HG02798 (cell line): ENCODE measurements at regions not wholly inside any gene's neighbourhood (a gene's known extent, or its start where the extent isn't known, plus 50 kb on each side); places are given as distances from the start of the nearest gene placed in this dataset.
"Not testable (repeated sequence)": the region's sequence is repeated elsewhere in the genome, so short reads cannot be mapped to it uniquely, and the experiment has no call there.

ENCODE experiments used
- ATAC-seq: cut with Tn5 transposase; IDR thresholded peaks from one replicate; pipeline ENCODE4 v1.9.1; 2021; ENCODE audit warnings: mild to moderate bottlenecking; ENCODE audit not compliant: unreplicated experiment, poor library complexity

DNA sequence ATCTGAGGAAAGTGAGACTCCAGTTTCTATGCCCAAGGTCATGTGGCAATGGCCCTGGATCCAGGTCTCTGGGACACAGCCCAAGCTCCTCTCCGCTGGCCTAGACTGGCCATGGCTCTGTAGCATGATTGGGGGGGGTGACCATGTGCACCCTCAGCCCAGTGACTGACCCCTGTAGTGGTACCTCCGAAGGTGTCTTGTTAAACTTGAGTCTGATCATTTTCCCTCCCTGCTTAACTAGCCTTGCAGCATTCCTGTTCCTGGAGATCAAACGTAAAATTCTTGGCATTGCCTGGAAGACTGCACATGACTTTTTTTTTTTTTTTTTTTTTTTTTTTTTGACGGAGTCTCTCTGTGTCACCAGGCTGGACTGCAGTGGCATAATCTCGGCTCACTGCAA lies 1116.0 kb downstream of the TBC1D22A start:
- no peak for ATAC-seq

DNA sequence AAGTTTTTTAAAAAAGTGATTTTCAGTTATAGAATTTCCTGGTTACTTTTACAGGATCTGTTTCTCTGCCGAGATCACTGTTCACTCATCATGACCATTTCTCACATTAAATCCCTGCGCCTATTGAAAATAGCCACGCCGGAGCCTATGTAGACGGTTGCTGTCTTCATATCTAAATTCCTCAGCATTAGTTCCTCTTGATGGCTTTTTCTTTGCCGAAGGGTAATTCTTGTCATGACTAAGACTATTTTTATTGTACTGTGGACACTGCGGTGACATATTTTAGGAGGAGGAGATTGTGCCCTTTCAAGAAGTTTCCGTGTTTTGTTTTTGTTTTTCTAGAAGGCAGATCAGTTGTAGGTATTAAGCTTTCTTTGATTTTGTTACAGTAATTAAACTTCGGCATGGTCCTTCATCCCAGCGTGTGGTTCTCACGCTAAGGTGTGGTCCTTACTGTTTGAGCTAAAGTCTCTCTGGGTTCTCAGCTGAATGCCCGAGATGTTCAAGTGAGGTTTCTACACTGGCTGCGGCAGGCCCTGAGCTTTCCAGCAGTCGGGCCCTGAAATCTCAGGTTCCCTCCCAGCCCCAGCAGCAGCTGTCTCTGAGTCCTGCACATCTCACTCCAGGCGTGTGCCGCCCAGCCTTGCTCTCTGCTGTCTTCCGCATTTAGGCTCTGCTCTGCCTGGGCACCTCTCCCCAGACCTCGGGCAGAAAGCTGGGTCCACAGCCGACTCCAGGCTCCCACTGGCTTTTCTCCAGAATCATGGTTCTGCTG lies 1110.5 kb downstream of the TBC1D22A start:
- ATAC-seq, result no peak

DNA sequence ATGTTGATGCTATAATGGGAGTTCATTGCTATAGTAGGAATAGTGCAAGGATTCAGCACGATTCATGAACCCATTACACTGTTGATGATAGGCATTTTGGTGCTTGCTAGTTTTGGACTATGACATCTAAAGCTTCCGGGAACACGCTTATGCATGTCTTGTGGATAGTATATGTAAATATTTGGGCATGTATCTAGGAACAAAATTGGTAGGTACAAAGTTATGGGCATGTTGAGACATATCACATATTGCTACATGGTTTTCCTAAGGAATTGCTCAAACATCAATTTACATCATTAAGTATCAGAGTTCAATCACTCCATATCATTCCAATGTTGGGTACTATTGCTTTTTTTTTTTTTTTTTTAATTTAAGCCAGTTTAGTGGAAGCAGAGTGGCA lies 1103.2 kb downstream of the TBC1D22A start:
- ATAC-seq, result no peak

DNA sequence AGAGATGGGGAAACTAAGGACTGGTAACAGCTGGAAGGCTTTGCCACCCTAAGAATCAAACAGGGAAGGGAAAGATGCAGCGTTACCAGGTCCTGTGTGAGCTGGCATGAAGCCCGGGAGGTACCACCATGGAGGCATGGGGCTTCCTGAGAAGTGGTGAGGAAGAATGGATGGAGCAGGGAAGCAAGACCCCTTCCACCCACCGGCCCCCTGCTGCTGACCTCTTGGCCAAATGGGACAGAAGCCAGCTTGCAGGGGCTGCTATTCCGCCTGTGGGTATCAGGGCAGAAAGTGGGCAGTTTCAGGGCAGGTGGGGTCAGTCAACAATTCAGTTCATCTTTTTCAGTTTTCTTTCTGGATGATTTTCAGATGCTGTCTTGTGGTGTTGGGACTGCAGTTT lies 1099.9 kb downstream of the TBC1D22A start:
- no peak for ATAC-seq

DNA sequence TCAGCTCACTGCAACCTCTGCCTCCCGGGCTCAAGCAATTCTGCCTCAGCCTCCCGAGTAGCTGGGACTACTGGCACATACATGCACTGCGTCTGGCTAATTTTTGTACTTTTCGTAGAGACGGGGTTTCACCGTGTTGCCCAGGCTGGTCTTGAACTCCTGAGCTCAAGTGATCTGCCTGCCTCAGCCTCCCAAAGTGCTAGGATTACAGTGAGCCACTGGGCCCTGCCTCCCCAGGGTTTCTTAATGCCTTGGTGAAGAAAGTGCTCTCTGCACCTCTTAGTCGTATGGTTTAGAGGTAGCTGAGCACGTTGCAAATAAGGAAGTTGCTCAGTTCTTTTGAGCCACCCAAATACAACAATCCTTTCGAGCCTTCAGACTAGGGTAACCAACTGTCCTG lies 1098.5 kb downstream of the TBC1D22A start:
- not testable (repeated sequence) for ATAC-seq

DNA sequence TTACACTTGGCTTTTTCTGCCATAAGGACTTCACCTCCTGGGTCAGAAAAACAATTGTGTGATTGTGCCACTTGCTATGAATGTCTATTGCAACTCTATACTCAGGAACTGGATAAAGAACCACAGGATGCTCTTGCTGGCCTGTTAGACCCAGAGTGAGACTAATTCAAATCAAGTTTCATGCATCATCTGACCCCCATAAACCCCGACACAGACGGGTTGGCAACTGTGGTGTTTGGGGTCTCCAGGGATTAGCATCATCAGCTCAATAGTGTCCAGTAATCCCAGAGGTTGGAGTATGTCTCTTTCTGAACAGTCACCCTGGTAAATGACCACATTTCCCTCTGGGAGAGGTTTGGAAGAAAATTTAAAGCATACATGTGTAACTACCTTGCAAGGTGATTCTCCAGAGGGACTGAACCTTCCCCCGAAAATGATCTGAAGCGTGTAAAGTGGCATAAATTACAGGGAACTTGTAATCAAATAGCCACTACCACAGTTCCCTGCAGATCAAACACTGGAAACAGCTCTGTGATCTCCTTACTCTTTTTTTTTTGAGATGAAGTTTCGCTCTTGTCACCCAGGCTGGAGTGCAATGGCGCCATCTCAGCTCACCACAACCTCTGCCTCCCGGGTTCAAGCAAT lies 1097.6 kb downstream of the TBC1D22A start:
- ATAC-seq, result no peak

DNA sequence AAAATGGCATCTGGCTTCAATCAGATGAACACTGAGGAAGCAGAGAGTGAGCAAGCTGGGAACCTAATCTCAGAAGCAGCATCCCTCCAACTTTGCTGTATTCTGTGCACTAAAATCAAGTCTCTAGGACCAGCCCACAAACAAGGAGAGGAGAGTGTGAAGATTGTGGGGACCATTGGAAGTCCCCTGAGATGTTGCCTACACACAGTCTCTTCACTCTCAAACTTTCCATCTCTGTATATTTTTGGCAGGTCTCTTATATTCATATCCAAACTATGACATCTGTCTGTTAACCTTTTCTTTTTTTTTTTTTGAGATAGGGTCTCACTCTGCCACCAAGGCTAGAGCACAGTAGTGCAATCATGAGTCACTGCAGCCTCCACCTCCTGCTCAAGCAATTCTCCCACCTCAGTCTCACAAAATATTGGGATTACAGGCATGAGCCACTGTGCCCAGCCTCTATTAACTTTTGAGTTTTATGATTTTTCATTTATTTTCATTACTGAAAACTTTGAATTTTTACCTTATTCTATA lies 1096.4 kb downstream of the TBC1D22A start:
- no peak for ATAC-seq

DNA sequence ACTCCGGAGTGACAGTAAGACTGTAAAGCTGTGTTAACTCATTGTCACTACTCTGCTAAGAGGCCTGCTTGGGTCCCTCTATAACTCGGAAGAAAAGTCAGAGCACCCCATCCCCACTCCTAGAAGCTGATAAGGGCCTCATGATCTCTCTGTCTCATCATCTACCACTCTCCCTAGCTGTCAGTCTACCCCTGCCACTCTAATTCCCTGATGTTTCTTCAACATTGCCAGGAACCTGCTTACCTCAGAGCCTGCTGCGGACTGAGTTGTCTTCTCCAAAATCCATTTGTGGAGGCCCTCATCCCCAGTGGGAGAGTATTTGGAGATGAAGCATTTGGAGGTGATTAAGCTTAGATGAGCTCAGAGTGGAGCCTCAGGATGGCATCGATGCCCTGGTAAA lies 1092.2 kb downstream of the TBC1D22A start:
- ATAC-seq, result no peak

DNA sequence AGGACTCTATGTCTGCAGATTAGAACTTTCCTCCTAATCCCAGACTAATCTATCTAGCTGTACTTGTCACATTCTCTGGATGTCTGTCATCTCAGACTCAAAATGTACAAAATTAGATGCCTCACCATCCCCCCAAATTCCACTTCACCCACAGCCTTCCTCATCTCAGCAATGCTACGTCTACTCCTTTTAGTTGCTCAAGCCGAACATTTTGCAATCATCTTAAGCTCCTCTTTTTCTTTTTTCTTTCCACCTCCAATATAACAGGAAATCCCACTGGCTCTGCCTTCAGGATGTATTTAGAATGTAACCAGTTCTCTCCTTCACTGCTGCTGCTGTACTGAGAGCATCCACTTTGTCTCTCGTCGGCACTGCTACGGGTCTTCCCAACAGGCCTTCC lies 1091.8 kb downstream of the TBC1D22A start:
- no peak for ATAC-seq

DNA sequence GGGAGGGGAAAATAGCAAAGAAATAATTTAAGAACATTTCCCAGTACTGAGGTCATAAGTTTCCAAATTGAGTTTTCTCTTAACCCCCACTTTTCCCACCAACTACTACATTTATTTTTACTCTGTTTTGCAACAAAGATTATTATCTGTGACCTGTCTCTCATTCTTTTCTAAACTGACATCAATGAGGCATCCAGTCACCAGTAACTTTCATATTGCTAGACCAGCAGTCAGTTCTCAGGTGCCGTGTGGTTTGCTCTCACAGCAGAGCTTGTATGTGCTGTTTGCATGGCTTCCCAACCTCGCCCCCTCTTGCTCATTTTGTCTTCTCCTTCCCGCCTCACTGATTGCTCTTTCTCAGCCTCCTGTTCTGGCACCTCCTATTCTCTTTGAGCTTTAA lies 1091.3 kb downstream of the TBC1D22A start:
- no peak for ATAC-seq

DNA sequence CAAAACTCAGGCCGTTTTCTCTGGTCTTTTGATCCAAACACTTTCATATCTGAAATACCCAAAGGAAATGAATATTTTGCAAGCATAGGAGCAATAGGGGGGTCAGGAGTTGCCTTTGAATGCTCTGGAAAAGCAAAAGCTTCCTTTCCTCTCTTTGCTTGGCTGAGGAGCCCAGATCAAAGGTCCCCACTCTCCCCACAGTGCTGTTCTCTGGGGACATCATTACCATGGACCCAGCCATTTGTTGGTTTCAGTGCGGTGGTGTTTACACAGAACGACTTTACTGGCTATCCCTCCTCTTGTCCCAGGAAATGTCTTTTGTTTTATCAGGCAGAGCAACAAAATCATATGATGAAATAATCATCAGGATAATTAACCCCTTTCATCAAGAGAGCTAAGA lies 1089.1 kb downstream of the TBC1D22A start:
- ATAC-seq, result no peak

DNA sequence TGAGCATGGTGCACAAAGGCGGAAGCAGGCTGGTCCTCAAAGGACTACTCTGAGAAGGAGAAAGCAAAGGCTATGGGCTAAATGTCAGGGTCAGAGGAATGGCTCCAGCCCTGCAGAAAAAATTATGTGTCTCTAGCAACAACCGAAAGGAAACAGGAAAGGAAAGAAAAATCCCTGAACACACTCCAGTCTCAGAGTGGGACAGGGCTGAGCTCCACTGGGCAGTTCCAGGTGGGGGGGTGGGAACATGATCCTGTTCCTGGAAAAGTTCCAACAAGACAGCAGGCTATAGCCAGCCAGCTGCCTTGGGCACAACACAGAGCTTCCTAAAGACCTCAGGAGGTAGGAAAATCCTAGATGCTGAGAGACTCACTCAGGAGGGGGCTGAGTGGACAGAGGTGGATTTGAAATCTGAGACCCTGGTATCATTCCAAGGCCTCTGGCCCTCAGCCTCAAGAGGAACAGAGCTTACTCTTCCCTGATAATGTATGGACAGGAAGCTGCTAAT lies 1088.2 kb downstream of the TBC1D22A start:
- no peak for ATAC-seq

DNA sequence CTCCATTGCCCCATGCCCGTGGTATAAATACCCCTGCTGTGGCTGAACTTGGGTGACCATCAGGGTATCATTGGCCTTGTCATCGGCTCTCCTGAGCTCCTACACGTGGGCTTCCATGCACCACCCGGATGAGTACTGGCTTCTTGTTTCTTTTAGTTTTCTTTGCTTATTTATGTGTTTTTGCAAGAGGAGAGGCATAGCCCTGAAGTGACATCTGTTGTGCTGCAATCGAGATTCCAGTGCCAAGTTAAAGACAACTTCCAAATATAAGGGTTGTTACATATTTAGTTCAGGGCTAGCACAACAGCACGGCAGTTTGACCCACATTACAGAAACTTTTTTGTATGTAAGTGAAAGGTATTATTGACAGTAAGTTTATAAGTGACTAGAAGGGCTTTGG lies 1087.1 kb downstream of the TBC1D22A start:
- no peak for ATAC-seq

DNA sequence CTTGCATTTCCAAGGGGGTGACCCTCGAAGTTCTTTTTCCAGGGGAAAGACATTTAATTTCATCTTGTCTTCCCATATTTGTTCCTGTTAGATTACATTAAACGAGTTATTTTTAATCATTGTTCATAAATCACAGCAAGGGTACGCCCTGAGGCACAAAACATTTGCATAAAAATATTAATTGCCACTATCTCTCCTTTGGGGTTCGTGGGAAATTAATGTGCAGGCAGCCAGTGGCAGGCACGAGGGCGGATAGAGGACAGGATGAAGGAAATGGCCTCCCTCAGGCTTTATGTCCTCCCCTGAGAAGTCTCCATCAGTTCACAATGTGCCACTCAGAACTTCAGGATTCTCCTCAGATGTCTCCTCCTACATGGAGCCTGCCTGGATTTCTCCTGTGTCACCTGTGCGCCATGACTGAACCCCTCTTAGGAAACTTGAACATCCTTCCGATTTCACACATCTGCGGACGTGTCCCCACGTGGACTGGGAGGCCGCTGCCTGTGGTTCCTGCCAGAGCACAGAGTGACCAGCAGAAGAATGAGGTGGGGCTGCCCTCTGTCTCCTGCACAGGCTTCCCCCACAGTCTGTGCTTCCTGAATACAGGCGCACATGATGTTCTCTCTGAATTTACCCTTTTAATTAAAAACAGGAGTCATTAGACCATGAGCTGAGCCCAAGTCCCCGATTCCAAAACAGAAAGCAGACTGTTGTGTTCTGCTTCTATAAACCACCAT lies 1085.9 kb downstream of the TBC1D22A start:
- no peak for ATAC-seq

DNA sequence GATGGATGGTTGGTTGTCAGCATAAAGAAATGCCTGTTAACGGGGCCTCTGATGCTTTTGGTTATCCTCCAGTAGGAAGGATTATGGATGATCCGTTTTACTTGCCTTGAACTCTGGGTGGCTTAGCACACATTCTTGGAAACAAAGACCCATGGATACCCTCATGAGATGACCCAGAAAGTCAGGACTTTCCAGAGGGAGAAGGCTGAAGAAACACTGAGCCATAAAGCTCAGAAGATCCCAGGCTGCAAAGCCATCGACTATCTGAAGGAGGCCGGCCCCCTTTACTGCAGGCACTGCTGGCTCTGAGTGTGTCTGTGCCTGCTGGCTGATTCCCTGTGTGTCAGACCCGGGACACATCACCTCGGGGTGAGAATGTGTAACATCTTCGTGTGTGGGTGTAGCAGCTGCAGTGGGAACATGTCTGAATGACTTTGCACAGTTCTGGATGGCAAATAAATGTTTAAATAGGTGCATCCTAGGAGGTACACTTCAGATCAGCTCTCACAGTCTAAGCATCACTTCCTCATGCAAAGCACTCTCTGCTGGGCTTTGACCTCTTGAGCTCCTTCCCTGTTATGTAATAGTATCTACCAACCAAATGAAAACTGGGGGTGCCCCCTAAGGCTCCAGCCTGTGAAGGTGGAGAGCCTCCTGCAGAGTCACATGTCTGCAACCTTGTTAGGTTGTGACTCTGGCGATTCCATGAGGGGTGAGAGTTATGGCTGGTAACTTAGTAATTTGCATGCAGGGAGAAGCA lies 1084.9 kb downstream of the TBC1D22A start:
- ATAC-seq, result no peak

DNA sequence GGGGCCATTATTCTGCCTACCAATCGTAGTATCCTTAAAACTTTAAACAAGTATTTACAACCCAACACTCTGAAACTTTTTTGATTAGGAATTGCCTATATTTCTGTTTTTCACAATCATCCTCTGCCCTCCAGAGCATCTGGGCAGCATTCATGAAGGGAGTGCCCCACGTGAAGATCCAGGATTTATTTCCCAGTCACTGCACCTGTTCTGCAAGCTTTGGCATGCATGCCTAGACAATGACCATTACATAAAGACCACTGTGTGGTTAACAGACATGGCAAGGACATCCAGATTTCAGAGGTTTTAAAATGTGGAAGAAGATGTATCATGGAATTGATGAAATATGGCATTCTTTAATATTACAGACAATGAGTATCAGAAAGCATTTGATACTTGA lies 1083.8 kb downstream of the TBC1D22A start:
- ATAC-seq, result no peak

DNA sequence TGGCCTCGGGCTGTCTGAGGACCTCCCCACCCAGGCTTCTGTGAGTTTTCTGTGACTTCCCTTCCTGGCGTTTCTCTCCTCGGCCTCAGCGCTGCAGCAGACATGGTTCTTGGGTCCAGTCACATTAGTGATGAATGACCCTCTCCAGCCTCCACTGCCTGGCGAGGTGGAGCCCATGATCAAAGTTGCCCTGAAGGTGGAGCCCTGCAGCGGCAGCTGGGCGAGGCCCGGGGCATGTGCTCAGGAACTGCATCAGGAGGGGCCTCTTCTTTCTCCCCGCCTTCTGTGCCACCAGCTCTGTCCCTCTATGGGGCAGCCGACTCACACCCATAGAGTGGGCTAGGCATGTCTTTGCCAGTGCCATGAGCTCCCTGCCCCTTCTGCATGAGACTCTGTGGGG lies 1079.7 kb downstream of the TBC1D22A start:
- ATAC-seq, result no peak

DNA sequence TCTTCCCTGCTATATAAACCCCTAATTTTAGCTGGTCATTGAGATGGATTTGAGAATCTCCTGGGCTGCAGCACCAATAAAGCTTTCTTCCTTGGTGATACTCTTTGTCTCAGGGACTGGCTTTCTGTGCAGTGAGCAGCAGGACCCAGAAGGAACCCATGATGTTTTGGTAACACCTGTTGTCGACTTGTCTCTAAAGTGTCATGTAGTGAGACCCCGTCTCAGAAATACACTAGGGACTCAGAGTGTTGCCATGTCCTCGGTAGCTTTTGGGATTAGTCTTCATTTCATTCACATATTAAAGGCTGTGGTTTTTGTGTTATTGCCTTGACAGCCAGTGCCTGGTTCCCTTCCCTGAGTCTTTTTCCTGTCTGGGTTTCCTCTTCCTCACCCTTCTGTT lies 1078.7 kb downstream of the TBC1D22A start:
- no peak for ATAC-seq

DNA sequence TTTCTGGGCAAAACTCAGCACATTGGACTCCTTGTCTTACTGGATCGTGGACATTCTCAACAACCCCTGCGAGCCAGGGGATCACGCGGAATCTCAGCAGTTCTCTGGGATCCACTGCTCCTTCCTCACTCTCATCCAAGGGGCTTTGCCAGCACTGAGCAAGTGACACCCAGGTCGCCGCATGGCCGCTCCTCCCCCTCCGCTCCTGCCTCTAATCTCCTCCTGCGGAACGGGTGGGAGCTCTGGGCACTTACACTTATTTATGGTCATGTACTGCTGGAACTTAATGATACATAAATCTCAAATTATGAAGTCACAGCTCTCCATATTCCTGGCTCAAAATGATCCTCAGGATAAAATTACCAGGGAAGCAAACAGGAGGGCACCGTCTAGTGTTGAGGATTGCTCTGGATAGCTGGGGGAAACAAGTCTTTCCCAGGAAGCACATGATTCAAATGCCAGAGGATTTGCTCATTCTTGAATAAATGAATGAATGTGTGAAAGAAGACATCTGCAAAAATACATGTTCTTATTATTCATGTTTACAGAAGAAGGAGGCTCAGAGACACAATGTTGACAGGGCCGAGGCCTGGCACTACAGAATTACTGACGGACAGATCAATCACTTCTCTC lies 1077.3 kb downstream of the TBC1D22A start:
- no peak for ATAC-seq

DNA sequence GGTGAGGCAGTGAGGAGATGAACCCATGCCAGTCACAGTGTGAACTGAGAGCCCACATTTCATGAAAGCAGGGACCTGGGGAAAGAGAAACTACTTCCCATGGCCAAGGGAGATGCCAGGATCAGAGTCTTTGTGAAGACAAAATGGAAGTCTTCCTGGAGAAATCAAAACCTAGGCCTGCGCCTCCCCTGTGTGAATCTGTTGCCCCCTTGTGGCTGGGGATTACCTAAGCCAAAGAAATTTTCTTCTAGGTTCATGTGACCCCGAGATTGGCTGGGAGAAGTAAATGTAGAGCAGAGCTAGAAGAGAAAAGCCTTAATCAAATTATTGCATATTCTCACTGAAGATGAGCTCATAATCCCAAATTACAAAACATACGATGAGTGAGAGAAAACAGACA lies 1075.3 kb downstream of the TBC1D22A start:
- no peak for ATAC-seq
